H1 (cell line): ENCODE measurements at regions not wholly inside any gene's neighbourhood (a gene's known extent, or its start where the extent isn't known, plus 50 kb on each side); places are given as distances from the start of the nearest gene placed in this dataset.

ENCODE experiments used
- CTCF ChIA-PET: fragments of 300-600 bp; sonication (Branson Sonifier 250); formaldehyde crosslinking; loops from one replicate; lab custom pipeline; 2021; ENCODE audit not compliant: partially characterized antibody; lab: Charles Lee
- POLR2A ChIA-PET: fragments of 300-600 bp; sonication (Branson Sonifier 250); formaldehyde crosslinking; loops from one replicate; lab custom pipeline; 2021; ENCODE audit warnings: inconsistent platforms; ENCODE audit not compliant: partially characterized antibody; lab: Charles Lee
- DNase-seq, 2 experiments: peaks; one replicate each; pipeline versions ENCODE4 v3.0.0 to v3.0.0-alpha.2; 2010 to 2022; ENCODE audit warnings: low spot score in 2 of 2, low read depth in 1 of 2, mixed read lengths in 1 of 2
- FAIRE-seq: peaks from 2 replicates; lab custom pipeline; 2011; peaks lifted over from hg19 to GRCh38; lab: Jason Lieb, UNC
- H2AFZ ChIP-seq: 2 replicates; pipeline ENCODE4 v1.8.1; 2012; ENCODE audit warnings: low read length, inconsistent platforms
- H2AK5ac ChIP-seq: 2 replicates; pipeline ENCODE4 v1.6.1; 2013; ENCODE audit warnings: low read depth, low read length
- H2BK120ac ChIP-seq: replicated peaks from 2 replicates; pipeline ENCODE3; 2013; ENCODE audit warnings: low read depth, low read length, inconsistent platforms
- H2BK12ac ChIP-seq: 2 replicates; pipeline ENCODE4 v1.6.1; 2013; ENCODE audit warnings: low read depth, low read length
- H2BK15ac ChIP-seq: 2 replicates; pipeline ENCODE4 v1.6.1; 2013; ENCODE audit warnings: low read length
- H2BK20ac ChIP-seq: 2 replicates; pipeline ENCODE4 v1.6.1; 2013; ENCODE audit warnings: low read length
- H2BK5ac ChIP-seq: 2 replicates; pipeline ENCODE4 v1.6.1; 2013; ENCODE audit warnings: low read depth, low read length
- H3K14ac ChIP-seq: 2 replicates; pipeline ENCODE4 v1.6.1; 2013; ENCODE audit warnings: inconsistent platforms; ENCODE audit not compliant: insufficient read length
- H3K18ac ChIP-seq: 2 replicates; pipeline ENCODE4 v1.6.1; 2013; ENCODE audit warnings: low read length; ENCODE audit errors: extremely low read depth
- H3K23ac ChIP-seq: 2 replicates; pipeline ENCODE4 v1.6.1; 2013; ENCODE audit warnings: inconsistent platforms; ENCODE audit not compliant: insufficient read length
- H3K23me2 ChIP-seq: 2 replicates; pipeline ENCODE4 v1.6.1; 2013; ENCODE audit warnings: low read depth, low read length
- H3K27ac ChIP-seq: 2 replicates; pipeline ENCODE4 v1.6.1; 2011; ENCODE audit warnings: low read depth, low read length, inconsistent platforms
- H3K27me3 ChIP-seq, 4 experiments: replicated peaks in 1 of 4; 1 replicate in 1 of 4; 2 replicates in 3 of 4; pipeline versions ENCODE4 v1.6.1 to v1.8.1; 2011 to 2013; ENCODE audit warnings: low read length in 3 of 4, mild to moderate bottlenecking in 3 of 4, inconsistent platforms in 2 of 4, mixed read lengths in 2 of 4, moderate library complexity in 1 of 4; ENCODE audit not compliant: control insufficient read depth in 3 of 4, insufficient read depth in 3 of 4; ENCODE audit errors: extremely low read depth in 1 of 4
- H3K36me3 ChIP-seq, 4 experiments: 2 replicates each; pipeline versions ENCODE4 v1.6.1 to v1.8.1; 2011 to 2013; ENCODE audit warnings: mild to moderate bottlenecking in 4 of 4, low read length in 3 of 4, moderate library complexity in 2 of 4, control low read depth in 1 of 4, inconsistent platforms in 1 of 4; ENCODE audit not compliant: insufficient read depth in 4 of 4, control insufficient read depth in 2 of 4
- H3K4ac ChIP-seq: replicated peaks from 2 replicates; pipeline ENCODE3; 2013; ENCODE audit warnings: low read length, low read depth, mixed read lengths, inconsistent platforms; ENCODE audit not compliant: insufficient read length
- H3K4me1 ChIP-seq, 4 experiments: replicated peaks in 1 of 4; 1 replicate in 1 of 4; 2 replicates in 3 of 4; pipeline versions ENCODE4 v1.6.1 to v1.8.1; 2011 to 2013; ENCODE audit warnings: low read length in 3 of 4, inconsistent platforms in 2 of 4, mixed read lengths in 1 of 4; ENCODE audit not compliant: insufficient read depth in 4 of 4, control insufficient read depth in 3 of 4
- H3K4me2 ChIP-seq, 2 experiments: 2 replicates each; pipeline versions ENCODE4 v1.6.1 to v1.8.1; 2011 to 2013; ENCODE audit warnings: low read depth in 2 of 2, low read length in 2 of 2, control low read depth in 1 of 2, inconsistent platforms in 1 of 2, mild to moderate bottlenecking in 1 of 2; ENCODE audit not compliant: insufficient read depth in 1 of 2
- H3K4me3 ChIP-seq, 4 experiments: fragments of 200-600, 300-600 bp in 1 of 4; sonication (generic), shearing (Covaris generic), sonication (Bioruptor Twin) in 1 of 4; 2 replicates each; pipeline versions ENCODE4 v1.5.1 to v1.8.1; 2011 to 2016; ENCODE audit warnings: low read length in 4 of 4, low read depth in 3 of 4, control low read depth in 2 of 4, inconsistent platforms in 2 of 4, mild to moderate bottlenecking in 2 of 4, mixed read lengths in 1 of 4, moderate library complexity in 1 of 4; ENCODE audit not compliant: insufficient read depth in 2 of 4; ENCODE audit errors: extremely low read depth in 1 of 4
- H3K56ac ChIP-seq: replicated peaks from 2 replicates; pipeline ENCODE3; 2013; ENCODE audit warnings: low read depth, mild to moderate bottlenecking, mixed read lengths, low read length, inconsistent platforms; ENCODE audit not compliant: insufficient read length
- H3K79me1 ChIP-seq: 2 replicates; pipeline ENCODE4 v1.6.1; 2013; ENCODE audit warnings: low read depth, low read length, control low read depth
- H3K79me2 ChIP-seq, 2 experiments: 2 replicates each; pipeline versions ENCODE4 v1.6.1 to v1.8.1; 2012 to 2013; ENCODE audit warnings: low read length in 2 of 2, mild to moderate bottlenecking in 2 of 2, inconsistent platforms in 1 of 2; ENCODE audit not compliant: insufficient read depth in 2 of 2, control insufficient read depth in 1 of 2
- H3K9ac ChIP-seq, 4 experiments: replicated peaks in 1 of 4; 1 replicate in 1 of 4; 2 replicates in 3 of 4; pipeline versions ENCODE4 v1.6.1 to v1.8.1; 2011 to 2013; ENCODE audit warnings: low read depth in 3 of 4, low read length in 3 of 4, control low read depth in 2 of 4, mild to moderate bottlenecking in 2 of 4, moderate library complexity in 2 of 4, inconsistent platforms in 1 of 4; ENCODE audit errors: extremely low read depth in 1 of 4
- H3K9me3 ChIP-seq, 2 experiments: 2 replicates each; pipeline versions ENCODE4 v1.6.1 to v1.8.1; 2012 to 2013; ENCODE audit warnings: mild to moderate bottlenecking in 2 of 2, moderate library complexity in 2 of 2, control low read depth in 1 of 2, inconsistent platforms in 1 of 2, low read depth in 1 of 2, low read length in 1 of 2, mixed read lengths in 1 of 2; ENCODE audit not compliant: insufficient read depth in 2 of 2
- H4K20me1 ChIP-seq, 2 experiments: replicated peaks in 1 of 2; 2 replicates each; pipeline versions ENCODE3 to v1.8.1; 2011 to 2013; ENCODE audit warnings: inconsistent platforms in 2 of 2, low read length in 2 of 2, mild to moderate bottlenecking in 1 of 2; ENCODE audit not compliant: insufficient read depth in 2 of 2, control insufficient read depth in 1 of 2
- H4K5ac ChIP-seq: 2 replicates; pipeline ENCODE4 v1.6.1; 2013; ENCODE audit warnings: low read length, low read depth, mixed read lengths, inconsistent platforms; ENCODE audit not compliant: insufficient read length
- H4K8ac ChIP-seq: 2 replicates; pipeline ENCODE4 v1.8.0; 2013; ENCODE audit warnings: mild to moderate bottlenecking, moderate library complexity, low read length, inconsistent platforms; ENCODE audit not compliant: insufficient read depth; ENCODE audit errors: extremely low read depth
- H4K91ac ChIP-seq: replicated peaks from 2 replicates; pipeline ENCODE3; 2013; ENCODE audit warnings: low read length, mixed read lengths, inconsistent platforms; ENCODE audit not compliant: insufficient read length
- CHD1 ChIP-seq: IDR thresholded peaks from 2 replicates; pipeline ENCODE4 v1.6.1; 2012; ENCODE audit warnings: low read depth, low read length, improper control_type of control experiment
- RFX5 ChIP-seq: IDR thresholded peaks from 2 replicates; pipeline ENCODE4 v1.6.1; 2011; ENCODE audit warnings: low read depth, low read length, improper control_type of control experiment, borderline replicate concordance
- TAF7 ChIP-seq: optimal IDR thresholded peaks from 2 replicates; pipeline ENCODE3; 2011; ENCODE audit warnings: low read depth, mild to moderate bottlenecking, inconsistent platforms, low read length, moderate library complexity, borderline replicate concordance
- WGBS, 2 experiments: shearing (Covaris generic) in 1 of 2; methylation state at CpG; one replicate each; pipeline versions ENCODE4 v1.1.6 to v1.1.7; 2013 to 2015; ENCODE audit warnings: low lambda C conversion rate in 2 of 2, mixed read lengths in 2 of 2, inconsistent platforms in 1 of 2, low coverage in 1 of 2, missing lambda C conversion rate in 1 of 2; ENCODE audit not compliant: insufficient replicate concordance in 2 of 2, insufficient coverage in 1 of 2, insufficient read length in 1 of 2; ENCODE audit errors: extremely low coverage in 1 of 2, missing lambda C conversion rate in 1 of 2; 5-methylcytosine and 5-hydroxymethylcytosine counted together

DNA sequence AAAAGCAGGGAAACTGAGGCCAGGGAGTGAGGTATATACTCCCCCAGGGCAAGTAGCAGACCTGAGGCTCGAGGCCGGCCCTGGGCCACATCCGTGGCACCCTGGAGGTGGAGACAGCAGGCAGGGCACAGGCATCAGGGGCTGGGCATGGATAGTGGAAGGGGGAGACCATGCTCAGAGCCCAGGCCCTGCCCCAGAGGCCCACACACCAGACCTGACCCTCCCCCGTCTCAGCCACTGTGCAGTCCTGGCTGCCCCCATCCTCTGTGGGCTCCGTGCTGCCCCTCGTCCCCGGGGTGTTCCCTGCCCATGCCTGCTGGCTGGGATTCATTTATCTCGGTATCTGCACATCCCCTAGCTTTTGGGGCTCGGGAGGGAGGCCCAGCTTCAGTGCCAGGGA lies 103.1 kb upstream of the NKX1-1 start:
- H3K4me3 ChIP-seq = no peak overlapping the region
- TF ChIP-seq RFX5 (no peak), TAF7 (no peak), CHD1 (no peak)
- CTCF ChIA-PET = interaction anchor here (0.9 to 1.0 kb wide), 2 partner anchors 39 to 120 kb away, joined by 3 read pairs; no protein-coding TSS in a partner anchor

More for the DNA sequence above, 103.1 kb upstream of the NKX1-1 start:
- no peak overlapping the region for H2BK5ac ChIP-seq
- H3K36me3 ChIP-seq = no peaks in the 10 kb centered on the region
- no peaks in the 10 kb centered on the region for H3K9me3 ChIP-seq
- H4K20me1 ChIP-seq = peaks cover 0 to 2% of the 10 kb centered on the region in 2 experiments
- H3K27ac ChIP-seq = no peak overlapping the region
- no peak overlapping the region for H2BK15ac ChIP-seq
- DNase-seq = no peak
- H4K5ac ChIP-seq = no peak overlapping the region
- POLR2A ChIA-PET = no interaction called here
- H2AFZ ChIP-seq = no peak overlapping the region
- H2BK120ac ChIP-seq = no peak overlapping the region
- H3K9ac ChIP-seq = no peak overlapping the region
- H4K8ac ChIP-seq = no peak overlapping the region
- no peaks in the 10 kb centered on the region for H3K79me2 ChIP-seq
- no peak overlapping the region for H2AK5ac ChIP-seq
- no peak overlapping the region for H3K18ac ChIP-seq
- H4K91ac ChIP-seq = no peak overlapping the region
- H3K23ac ChIP-seq = no peak overlapping the region
- H3K4ac ChIP-seq = no peak overlapping the region
- no peaks in the 10 kb centered on the region for H3K79me1 ChIP-seq
- no peak overlapping the region for H3K56ac ChIP-seq
- peaks cover 0 to 10% (median 6%) of the 10 kb centered on the region in 4 experiments; a peak in 3 of 7 replicates for H3K4me1 ChIP-seq
- 78% methylated on average over 9 of the region's 9 CpGs; no CpG with 5 or more reads in 1 of the 2 experiments for WGBS, 2 experiments
- no peak overlapping the region for H3K4me2 ChIP-seq
- no peak overlapping the region for H2BK20ac ChIP-seq
- H3K27me3 ChIP-seq = peaks cover 0 to 2% (median 0%) of the 10 kb centered on the region in 4 experiments; a peak in 1 of 7 replicates
- peaks cover 7% of the 10 kb centered on the region; the same call in 1 of the 2 replicates for H3K23me2 ChIP-seq
- H2BK12ac ChIP-seq = no peak overlapping the region
- no peak overlapping the region for H3K14ac ChIP-seq
- no peak for FAIRE-seq
